ENCODE measurements at regions not wholly inside any gene's neighbourhood (a gene's known extent, or its start where the extent isn't known, plus 50 kb on each side); places are given as distances from the start of the nearest gene placed in this dataset.

GRCh38 chr2:190794377-190794776 is 86.2 kb upstream of the GLS start:
- peaks cover 12% of the 10 kb centered on the region for H3K4me1 ChIP-seq (ENCODE audit: control insufficient read depth, insufficient read depth, low read length)
- ChIA-PET CTCF (interaction anchor here (0.9 kb wide), 1 partner anchor 13 kb away, joined by 4 read pairs; no protein-coding TSS in a partner anchor), POLR2A (no interaction called here)
- H3K4me3 ChIP-seq (ENCODE audit: low read depth, low read length): no peak overlapping the region
- H3K36me3 ChIP-seq (ENCODE audit: control insufficient read depth in 2 of 2, insufficient read depth in 1 of 2, low read length in 2 of 2): no peaks in the 10 kb centered on the region
- no peak for TF ChIP-seq ZFHX2 (tag by site-specific recombination; conservative IDR thresholded peaks at IDR 0.05)
- TF ChIP-seq ZBTB49 (tag by site-specific recombination; IDR thresholded peaks at IDR 0.05; ENCODE audit: low read depth): no peak
- no peak for TF ChIP-seq ZNF274 (IDR thresholded peaks at IDR 0.05; ENCODE audit: low read length)
- no peak for TF ChIP-seq ZNF274 (tag by site-specific recombination; IDR thresholded peaks at IDR 0.05; ENCODE audit: borderline replicate concordance)
- no peak for TF ChIP-seq ZNF548 (tag by site-specific recombination; IDR thresholded peaks at IDR 0.05)
- TF ChIP-seq BCL11A (tag by site-specific recombination; IDR thresholded peaks at IDR 0.05; ENCODE audit: low read depth): no peak
- TF ChIP-seq BCL6B (tag by site-specific recombination; IDR thresholded peaks at IDR 0.05): no peak
- TF ChIP-seq PRDM6 (tag by site-specific recombination; IDR thresholded peaks at IDR 0.05): no peak
- no peak for TF ChIP-seq ZNF544 (tag by site-specific recombination; IDR thresholded peaks at IDR 0.05)
- no peak for TF ChIP-seq GLIS2 (tag by site-specific recombination; IDR thresholded peaks at IDR 0.05)
- TF ChIP-seq ZNF174 (tag by site-specific recombination; IDR thresholded peaks at IDR 0.05): no peak
- TF ChIP-seq ZNF311 (tag by site-specific recombination; IDR thresholded peaks at IDR 0.05; ENCODE audit: borderline replicate concordance): no peak
- no peak for TF ChIP-seq ZNF398 (tag by site-specific recombination; IDR thresholded peaks at IDR 0.05)
- no peaks in the 10 kb centered on the region for H3K9me3 ChIP-seq (ENCODE audit: control insufficient read depth, insufficient read depth, low read depth, low read length)
- H3K27ac ChIP-seq (ENCODE audit: extremely low read depth, low read depth, low read length): no peak overlapping the region

- no peak for TF ChIP-seq ZNF776 (tag by site-specific recombination; IDR thresholded peaks at IDR 0.05; ENCODE audit: borderline replicate concordance)
- Histone ChIP-seq H3K4me1 (ENCODE audit: control insufficient read depth, insufficient read depth, low read length) (peaks cover 12% of the 10 kb centered on the region), H3K27ac (ENCODE audit: extremely low read depth, low read depth, low read length) (no peak overlapping the region), H3K36me3 (ENCODE audit: control insufficient read depth in 2 of 2, insufficient read depth in 1 of 2, low read length in 2 of 2) (no peaks in the 10 kb centered on the region), H3K9me3 (ENCODE audit: control insufficient read depth, insufficient read depth, low read depth, low read length) (no peaks in the 10 kb centered on the region), H3K4me3 (ENCODE audit: low read depth, low read length) (no peak overlapping the region)
- ChIA-PET CTCF (interaction anchor here (0.9 to 1.2 kb wide), 2 partner anchors 11 to 13 kb away, joined by 3 to 4 read pairs; no protein-coding TSS in a partner anchor), POLR2A (no interaction called here)
Observed at GRCh38 chr2:190794790-190795189, 85.8 kb upstream of the GLS start.

GRCh38 chr2:190795686-190796085 is 84.9 kb upstream of the GLS start:
- POLR2A ChIA-PET: interaction anchor here (0.7 kb wide), 1 partner anchor 15 kb away, joined by 6 read pairs; no protein-coding TSS in a partner anchor
- no peaks in the 10 kb centered on the region for H3K36me3 ChIP-seq (ENCODE audit: control insufficient read depth in 2 of 2, insufficient read depth in 1 of 2, low read length in 2 of 2)
- TF ChIP-seq ZNF645 (tag by site-specific recombination; IDR thresholded peaks at IDR 0.05) (no peak), KLF9 (tag by site-specific recombination; IDR thresholded peaks at IDR 0.05; ENCODE audit: low read depth) (no peak), ZNF707 (tag by site-specific recombination; IDR thresholded peaks at IDR 0.05) (no peak), ZNF776 (tag by site-specific recombination; IDR thresholded peaks at IDR 0.05; ENCODE audit: borderline replicate concordance) (no peak), ZNF513 (tag by site-specific recombination; IDR thresholded peaks at IDR 0.05) (no peak), ZNF24 (tag by site-specific recombination; IDR thresholded peaks at IDR 0.05) (no peak), ZNF121 (tag by site-specific recombination; IDR thresholded peaks at IDR 0.05) (no peak), ZBTB21 (tag by site-specific recombination; IDR thresholded peaks at IDR 0.05) (no peak), ZNF23 (tag by site-specific recombination; IDR thresholded peaks at IDR 0.05; ENCODE audit: borderline replicate concordance) (no peak)
- no peak overlapping the region for H3K4me3 ChIP-seq (ENCODE audit: low read depth, low read length)
- peaks cover 12% of the 10 kb centered on the region for H3K4me1 ChIP-seq (ENCODE audit: control insufficient read depth, insufficient read depth, low read length)
- H3K9me3 ChIP-seq (ENCODE audit: control insufficient read depth, insufficient read depth, low read depth, low read length): no peaks in the 10 kb centered on the region
- CTCF ChIA-PET: interaction anchor here (0.5 to 1.2 kb wide), 4 partner anchors 12 to 423 kb away, joined by 3 to 5 read pairs (median 4); no protein-coding TSS in a partner anchor
- H3K27ac ChIP-seq (ENCODE audit: extremely low read depth, low read depth, low read length): no peak overlapping the region
